D721Med (cell line): ENCODE measurements at regions not wholly inside any gene's neighbourhood (a gene's known extent, or its start where the extent isn't known, plus 50 kb on each side); places are given as distances from the start of the nearest gene placed in this dataset.

Experiments
- DNase-seq: peaks from one replicate; pipeline ENCODE4 v3.0.0; 2011; ENCODE audit warnings: low spot score; ENCODE audit not compliant: insufficient read length
- FAIRE-seq: peaks from 2 replicates; lab custom pipeline; 2011; peaks lifted over from hg19 to GRCh38; lab: Jason Lieb, UNC
- CTCF ChIP-seq: IDR thresholded peaks from 2 replicates; pipeline ENCODE4 v1.5.1; 2012; ENCODE audit warnings: mild to moderate bottlenecking, control low read depth; ENCODE audit not compliant: insufficient read depth; ENCODE audit errors: missing control alignments

- FAIRE-seq: no peak
- TF ChIP-seq CTCF: no peak
- no peak for DNase-seq
Observed at GRCh38 chr5:53311681-53312080, 168.7 kb upstream of the FST start.

GRCh38 chr5:53313145-53313544 is 167.3 kb upstream of the FST start:
- no peak for FAIRE-seq
- no peak for TF ChIP-seq CTCF
- no peak for DNase-seq

GRCh38 chr5:53318303-53318702 is 162.1 kb upstream of the FST start:
- TF ChIP-seq CTCF: no peak
- no peak for DNase-seq
- FAIRE-seq: no peak

DNA sequence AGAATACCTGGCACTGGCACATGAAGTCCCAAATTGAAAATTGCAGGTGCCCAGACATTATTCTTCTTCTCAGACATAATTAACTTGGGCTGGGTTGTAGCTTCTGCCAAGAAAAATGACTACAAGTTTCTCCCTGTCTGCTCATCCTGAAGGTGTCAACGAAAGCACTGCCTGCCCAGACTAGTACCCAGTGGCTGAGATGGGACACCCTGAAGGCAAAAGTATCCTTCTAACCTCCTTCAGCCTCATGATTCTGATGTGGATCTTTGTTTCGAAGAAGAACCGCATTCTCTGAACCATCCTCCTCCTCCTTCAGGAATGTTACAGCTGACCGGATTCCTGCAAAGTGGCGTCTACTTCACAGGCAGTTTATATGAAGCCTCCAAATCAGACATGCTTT is 161.1 kb upstream of the FST start:
- TF ChIP-seq CTCF: no peak
- FAIRE-seq (no peak), DNase-seq (no peak)

DNA sequence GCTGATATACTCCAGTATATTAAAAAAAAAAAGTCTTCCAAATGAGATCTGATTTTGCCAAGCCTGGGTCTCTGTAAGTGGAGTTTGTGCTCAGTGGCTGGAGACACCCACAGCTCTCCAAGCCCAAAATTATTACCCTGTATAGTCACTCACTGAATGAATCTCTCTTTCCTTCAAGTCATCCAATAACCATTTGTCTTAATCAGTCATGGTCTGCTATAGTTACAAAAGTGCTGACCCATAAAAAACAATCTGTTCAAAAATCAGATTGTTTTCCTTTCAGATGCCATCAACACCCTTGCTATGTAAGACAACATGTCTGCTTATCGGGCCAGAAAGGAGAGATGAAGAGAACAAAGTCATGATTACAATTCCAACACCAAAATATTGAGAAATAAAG is 159.4 kb upstream of the FST start:
- no peak for DNase-seq
- FAIRE-seq: no peak
- TF ChIP-seq CTCF: no peak

GRCh38 chr5:53321721-53322120 is 158.7 kb upstream of the FST start:
- DNase-seq: no peak
- TF ChIP-seq CTCF: no peak

GRCh38 chr5:53322257-53322656 is 158.2 kb upstream of the FST start:
- no peak for TF ChIP-seq CTCF
- FAIRE-seq: no peak
- no peak for DNase-seq

More at GRCh38 chr5:53321721-53322120, 158.7 kb upstream of the FST start:
- no peak for FAIRE-seq
